Endothelial cell of umbilical vein (primary cell): ENCODE measurements at regions not wholly inside any gene's neighbourhood (a gene's known extent, or its start where the extent isn't known, plus 50 kb on each side); places are given as distances from the start of the nearest gene placed in this dataset.

Source experiments
- BruUV-seq: library from RNA; stranded (reverse); fragments of 400-500 nt; replicated peaks from 2 replicates; lab custom pipeline; 2021; lab: Mats Ljungman, UMichigan
- CTCF ChIA-PET: fragments of 300-600, 350-600 bp; sonication (Branson Sonifier 250); formaldehyde crosslinking; loops from one replicate; lab custom pipeline; 2021; ENCODE audit warnings: antibody characterized with exemption, inconsistent platforms; lab: Charles Lee
- POLR2A ChIA-PET: fragments of 300-600, 350-600 bp; sonication (Branson Sonifier 250); formaldehyde crosslinking; loops from one replicate; lab custom pipeline; 2021; ENCODE audit warnings: antibody characterized with exemption, inconsistent platforms; lab: Charles Lee
- DNase-seq: peaks from one replicate; pipeline ENCODE4 v3.0.0-alpha.2; 2011; ENCODE audit warnings: low read depth, low spot score
- FAIRE-seq: peaks from 2 replicates; lab custom pipeline; 2011; peaks lifted over from hg19 to GRCh38; lab: Jason Lieb, UNC
- H2AFZ ChIP-seq: 2 replicates; pipeline ENCODE4 v1.6.0; 2012; ENCODE audit warnings: low read depth, low read length, control low read depth, inconsistent platforms
- H3K27ac ChIP-seq: 2 replicates; pipeline ENCODE4 v1.5.1; 2011; ENCODE audit warnings: low read depth, mild to moderate bottlenecking, control low read depth, low read length, moderate library complexity; ENCODE audit not compliant: insufficient read depth
- H3K27me3 ChIP-seq, 2 experiments: 2 replicates each; pipeline versions ENCODE4 v1.6.0 to v1.6.1; 2011; ENCODE audit warnings: low read length in 2 of 2, mixed read lengths in 1 of 2; ENCODE audit not compliant: control insufficient read depth in 2 of 2, insufficient read depth in 2 of 2
- H3K36me3 ChIP-seq, 2 experiments: 2 replicates in 1 of 2; 3 replicates in 1 of 2; pipeline ENCODE4 v1.5.1; 2011; ENCODE audit warnings: low read length in 2 of 2, mild to moderate bottlenecking in 1 of 2, moderate library complexity in 1 of 2; ENCODE audit not compliant: control insufficient read depth in 2 of 2, insufficient read depth in 2 of 2; ENCODE audit errors: extremely low read depth in 1 of 2
- H3K4me1 ChIP-seq: 3 replicates; pipeline ENCODE4 v1.5.1; 2011; ENCODE audit warnings: mild to moderate bottlenecking, low read length; ENCODE audit not compliant: control insufficient read depth, insufficient read depth; ENCODE audit errors: extremely low read depth
- H3K4me2 ChIP-seq: 2 replicates; pipeline ENCODE4 v1.6.1; 2011; ENCODE audit warnings: low read length, control low read depth, mixed read lengths; ENCODE audit not compliant: insufficient read depth
- H3K4me3 ChIP-seq, 3 experiments: fragments of 200-600 bp in 1 of 3; sonication (generic), shearing (Covaris generic) in 1 of 3; replicated peaks in 1 of 3; 2 replicates each; pipeline ENCODE4 v1.5.1; 2011 to 2016; ENCODE audit warnings: control low read depth in 3 of 3, low read length in 3 of 3, mild to moderate bottlenecking in 2 of 3, inconsistent platforms in 1 of 3, low read depth in 1 of 3, moderate library complexity in 1 of 3; ENCODE audit not compliant: insufficient read depth in 1 of 3
- H3K79me2 ChIP-seq: 2 replicates; pipeline ENCODE4 v1.6.0; 2012; ENCODE audit warnings: low read length, inconsistent platforms; ENCODE audit not compliant: control insufficient read depth, insufficient read depth
- H3K9ac ChIP-seq: replicated peaks from 2 replicates; pipeline ENCODE3; 2011; ENCODE audit warnings: low read length, control low read depth; ENCODE audit not compliant: insufficient read depth; ENCODE audit errors: extremely low read depth
- H3K9me1 ChIP-seq: replicated peaks from 3 replicates; pipeline ENCODE4 v1.6.0; 2011; ENCODE audit warnings: mild to moderate bottlenecking, low read length; ENCODE audit not compliant: control insufficient read depth, insufficient read depth; ENCODE audit errors: extremely low read depth
- H3K9me3 ChIP-seq: replicated peaks from 2 replicates; pipeline ENCODE4 v1.5.1; 2012; ENCODE audit warnings: low read length, inconsistent platforms; ENCODE audit not compliant: control insufficient read depth, insufficient read depth
- H4K20me1 ChIP-seq: replicated peaks from 2 replicates; pipeline ENCODE3; 2011; ENCODE audit warnings: mild to moderate bottlenecking, low read length; ENCODE audit not compliant: control insufficient read depth, insufficient read depth; ENCODE audit errors: extremely low read depth
- CTCF ChIP-seq, 2 donors: IDR thresholded peaks; 1 replicate in 1 of 2; 2 replicates in 1 of 2; pipeline ENCODE4 v1.5.1; 2011; ENCODE audit warnings: low read length in 2 of 2, mild to moderate bottlenecking in 2 of 2, moderate library complexity in 2 of 2, control low read depth in 1 of 2, inconsistent platforms in 1 of 2, low read depth in 1 of 2; ENCODE audit not compliant: insufficient read depth in 1 of 2; ENCODE audit errors: extremely low read depth in 1 of 2
- EZH2 ChIP-seq: IDR thresholded peaks from 2 replicates; pipeline ENCODE4 v1.6.1; 2012; ENCODE audit warnings: borderline replicate concordance, low read depth, mild to moderate bottlenecking, moderate library complexity, low read length, inconsistent platforms; ENCODE audit not compliant: severe bottlenecking
- GATA2 ChIP-seq: IDR thresholded peaks from 2 replicates; pipeline ENCODE4 v1.7.0; 2011; ENCODE audit warnings: low read depth, mild to moderate bottlenecking, moderate library complexity, mixed read lengths, low read length; ENCODE audit not compliant: insufficient read length, insufficient read depth
- JUN ChIP-seq: IDR thresholded peaks from 2 replicates; pipeline ENCODE4 v1.6.1; 2011; ENCODE audit warnings: borderline replicate concordance, low read depth; ENCODE audit not compliant: insufficient read length, insufficient read depth
- MAX ChIP-seq: IDR thresholded peaks from 2 replicates; pipeline ENCODE4 v1.6.1; 2011; ENCODE audit not compliant: insufficient read depth, insufficient read length
- MYC ChIP-seq: IDR thresholded peaks from one replicate; pipeline ENCODE4 v1.6.1; 2011; ENCODE audit warnings: mild to moderate bottlenecking, low read depth, low read length
- POLR2A ChIP-seq: IDR thresholded peaks from 2 replicates; pipeline ENCODE4 v1.6.1; 2012; ENCODE audit warnings: low read depth, mild to moderate bottlenecking, control low read depth, low read length
- POLR2AphosphoS5 ChIP-seq: IDR thresholded peaks from 2 replicates; pipeline ENCODE4 v1.6.1; 2012; ENCODE audit warnings: low read depth, mild to moderate bottlenecking, control low read depth, low read length, moderate library complexity; ENCODE audit not compliant: insufficient read depth
- dilution Hi-C: fragments of 300-500 bp; cut with MboI; formaldehyde crosslinking; loops from one replicate; pipeline ENCODE4 v1.15.0; 2019; ENCODE audit warnings: low sequenced_read_pairs; ENCODE audit not compliant: extremely low pct_ligation_motif_present
- intact Hi-C: fragments of 100-400 bp; cut with micrococcal nuclease; formaldehyde crosslinking; loops from one replicate; pipeline ENCODE4 v1.10.0; 2022

- Histone ChIP-seq H3K4me3 (no peak overlapping the region), H3K27ac (no peak overlapping the region), H3K36me3 (no peaks in the 10 kb centered on the region), H4K20me1 (no peaks in the 10 kb centered on the region), H3K4me2 (no peak overlapping the region), H3K27me3 (no peaks in the 10 kb centered on the region), H3K9me3 (peaks cover 4% of the 10 kb centered on the region), H3K4me1 (no peaks in the 10 kb centered on the region), H2AFZ (no peak overlapping the region), H3K9me1 (no peaks in the 10 kb centered on the region), H3K79me2 (no peaks in the 10 kb centered on the region), H3K9ac (no peak overlapping the region)
- POLR2A ChIA-PET, result no interaction called here
- FAIRE-seq, result no peak
- no peak for DNase-seq
- intact Hi-C loops (no loop called here), dilution Hi-C loops (no loop called here)
- CTCF ChIA-PET, result no interaction called here
- TF ChIP-seq GATA2 (no peak), MYC (no peak), MAX (no peak), JUN (no peak), EZH2 (no peak), POLR2AphosphoS5 (no peak), CTCF (IDR thresholded peaks at IDR 0.05; ENCODE audit: extremely low read depth in 1 of 2, insufficient read depth in 1 of 2, low read depth in 1 of 2, low read length in 2 of 2) (no peak), POLR2A (no peak)
- BruUV-seq, result no TSS peak
Measured at GRCh38 chr22:49413146-49413545, 414.5 kb downstream of the BRD1 start.
